Activated T-helper 9 cell treated with anti-CD3 and anti-CD28 coated beads, Interleukin-2, amount 50 U/mL, for 16 hours (primary cell): ENCODE measurements at regions not wholly inside any gene's neighbourhood (a gene's known extent, or its start where the extent isn't known, plus 50 kb on each side); places are given as distances from the start of the nearest gene placed in this dataset.
"Not testable (repeated sequence)": the region's sequence is repeated elsewhere in the genome, so short reads cannot be mapped to it uniquely, and the experiment has no call there.

ENCODE experiments used
- DNase-seq: peaks from one replicate; pipeline ENCODE4 v3.0.0-alpha.2; 2020; ENCODE audit warnings: low read depth

GRCh38 chr1:98287626-98288025, 366.8 kb upstream of the DPYD start:
- no peak for DNase-seq

- DNase-seq = no peak
These were observed 365.8 kb upstream of the DPYD start for GRCh38 chr1:98286656-98287055.

GRCh38 chr1:98285286-98285685, 364.5 kb upstream of the DPYD start:
- not testable (repeated sequence) for DNase-seq

GRCh38 chr1:98280049-98280448, 359.2 kb upstream of the DPYD start:
- DNase-seq = no peak

- DNase-seq = no peak
These were observed 357.2 kb upstream of the DPYD start for GRCh38 chr1:98278055-98278454.

DNA sequence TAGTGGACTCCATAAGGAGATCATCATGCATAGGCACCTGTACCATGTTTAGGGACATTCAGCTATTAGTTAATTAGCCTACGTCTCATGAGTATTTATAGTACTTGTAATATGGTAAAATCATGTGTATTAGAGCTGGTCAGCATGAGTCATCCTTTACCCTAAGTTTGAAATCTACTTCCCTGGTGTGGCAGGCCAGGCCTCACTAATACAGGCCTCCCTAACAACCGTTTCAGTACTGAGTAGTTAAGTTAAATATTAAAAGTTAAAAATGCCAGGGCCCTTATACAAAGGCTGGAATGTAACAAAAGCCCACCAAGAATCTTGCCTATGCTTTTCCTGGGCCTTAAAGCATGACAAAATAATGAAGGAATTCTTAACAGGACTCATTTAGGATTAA, 356.3 kb upstream of the DPYD start:
- DNase-seq = no peak

DNA sequence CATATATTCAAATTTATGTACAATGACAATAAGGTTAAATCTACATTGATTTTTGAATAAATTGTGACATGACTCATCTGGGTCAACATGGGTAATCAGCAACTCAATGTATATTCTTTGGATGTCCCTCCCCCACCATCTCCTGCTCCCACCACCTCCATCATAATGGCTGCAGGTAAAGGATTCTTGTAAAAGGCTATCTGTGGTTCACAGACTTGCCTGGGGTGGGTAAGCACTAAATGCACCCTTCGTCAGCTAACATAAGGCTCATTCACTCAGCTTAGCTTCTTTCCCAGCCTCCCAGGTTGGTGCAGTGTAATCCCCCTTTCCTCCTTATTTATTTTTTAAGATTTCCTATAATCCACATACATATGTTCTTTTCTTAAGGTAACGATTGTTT, 355.7 kb upstream of the DPYD start:
- no peak for DNase-seq

DNA sequence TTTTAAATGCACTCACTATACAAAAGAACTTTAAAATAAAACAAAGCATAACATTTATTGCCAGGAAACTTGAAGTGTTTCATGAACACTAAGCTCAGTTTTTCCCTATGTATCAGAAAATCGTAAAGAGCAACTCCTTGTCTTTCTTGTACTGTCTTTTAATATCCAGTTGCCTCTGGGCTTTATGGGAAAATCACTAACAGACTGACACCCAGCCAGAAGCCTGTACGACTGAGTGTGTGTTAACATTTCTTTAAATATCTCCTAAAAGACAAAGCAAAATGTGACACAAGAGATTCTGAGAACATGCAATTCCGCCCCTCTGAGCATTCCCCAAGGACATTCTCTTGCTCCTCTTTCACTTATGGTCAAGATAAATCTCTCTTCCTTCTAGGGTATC, 347.5 kb upstream of the DPYD start:
- no peak for DNase-seq

DNA sequence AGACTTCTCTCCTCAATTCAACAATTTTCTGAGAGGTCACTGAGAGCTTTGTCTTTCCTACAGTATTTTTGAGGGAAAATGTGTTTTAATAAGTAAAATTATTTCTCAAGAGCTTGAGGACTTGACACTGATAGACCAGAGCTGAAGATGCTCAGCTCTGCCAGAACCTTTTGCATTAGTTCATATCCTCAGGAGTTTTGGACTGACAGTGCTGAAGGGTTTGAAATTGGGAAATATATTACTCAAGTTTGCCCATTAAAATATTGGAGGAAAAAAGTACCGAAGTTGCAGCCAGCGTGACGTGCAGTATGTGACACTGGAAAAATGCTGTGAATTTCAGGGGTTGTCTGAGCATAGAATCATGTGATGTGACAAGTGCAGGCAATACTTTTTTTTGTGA, 346.6 kb upstream of the DPYD start:
- no peak for DNase-seq

- no peak for DNase-seq
These were observed 343.9 kb upstream of the DPYD start for GRCh38 chr1:98264727-98265126.

DNA sequence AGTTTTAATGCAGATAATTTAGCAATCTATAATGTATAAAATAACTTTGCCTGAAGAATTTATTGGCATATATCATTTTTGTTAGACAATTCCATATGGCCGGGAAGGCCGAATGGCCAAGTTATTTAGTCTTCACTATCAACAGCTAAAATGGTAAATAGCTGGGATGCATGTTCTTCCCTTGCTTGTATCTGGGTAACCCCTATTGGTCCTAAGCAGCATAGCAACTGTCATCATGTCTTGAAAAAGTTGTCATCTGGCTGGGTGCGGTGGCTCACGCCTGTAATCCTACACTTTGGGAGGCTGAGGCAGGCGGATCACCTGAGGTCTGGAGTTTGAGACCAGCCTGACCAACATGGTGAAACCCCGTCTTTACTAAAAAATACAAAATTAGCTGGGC, 340.0 kb upstream of the DPYD start:
- no peak for DNase-seq

DNA sequence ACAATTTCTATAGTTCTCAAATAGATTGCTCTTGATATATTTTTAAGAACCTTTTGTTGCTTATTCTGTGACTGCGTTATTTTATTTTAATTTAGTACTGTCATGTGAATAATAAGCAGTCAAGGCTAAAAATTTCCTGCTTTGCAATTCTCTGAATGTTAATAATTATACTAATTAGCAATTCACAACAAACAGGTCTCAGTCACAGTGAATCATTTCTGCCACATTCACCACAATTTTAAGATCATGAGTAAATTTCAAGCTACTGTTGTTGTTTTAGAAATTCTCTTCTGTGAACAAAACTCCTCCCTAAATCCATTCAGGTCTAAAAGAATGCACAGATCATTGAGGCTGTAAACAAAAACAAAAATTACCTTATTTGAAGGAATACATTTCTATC, 339.6 kb upstream of the DPYD start:
- DNase-seq = no peak

- DNase-seq = no peak
These were observed 335.9 kb upstream of the DPYD start for GRCh38 chr1:98256700-98257099.

- no peak for DNase-seq
These were observed 332.3 kb upstream of the DPYD start for GRCh38 chr1:98253145-98253544.

DNA sequence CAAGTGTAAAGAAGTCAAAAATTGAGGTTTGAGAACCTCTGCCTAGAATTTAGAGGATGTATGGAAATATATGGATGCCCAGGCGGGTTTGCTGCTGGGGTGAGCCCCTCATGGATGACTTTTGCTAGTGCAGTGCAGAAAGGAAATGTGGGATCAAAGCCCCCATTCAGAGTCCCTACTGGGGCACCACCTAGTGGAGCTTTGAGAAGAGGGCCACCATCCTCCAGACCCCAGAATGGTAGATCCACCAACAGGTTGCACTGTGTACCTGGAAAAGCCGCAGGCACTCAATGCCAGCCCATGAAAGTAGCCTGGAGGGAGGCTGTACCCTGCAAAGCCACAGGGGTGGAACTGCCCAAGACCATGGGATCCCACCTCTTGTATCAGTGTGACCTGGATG, 330.7 kb upstream of the DPYD start:
- DNase-seq = no peak

DNA sequence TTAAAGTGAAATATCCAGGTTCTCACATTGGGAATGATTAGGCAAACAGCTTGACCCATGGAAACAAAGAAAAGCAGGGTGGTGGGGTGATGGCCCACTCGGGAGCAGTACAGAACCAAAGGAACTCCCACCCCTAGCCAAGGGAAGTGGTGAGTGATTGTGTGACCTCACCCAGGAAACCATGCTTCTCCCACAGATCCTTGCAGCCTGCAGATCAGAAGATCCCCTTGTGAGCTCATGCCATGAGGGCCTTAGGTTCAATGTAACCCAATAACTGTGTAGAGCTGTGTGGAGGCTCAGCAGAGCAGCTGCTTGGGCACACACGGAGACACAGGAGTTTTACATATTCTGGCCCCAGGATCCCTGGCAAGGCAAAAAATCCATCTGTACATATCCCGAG, 311.8 kb upstream of the DPYD start:
- no peak for DNase-seq

GRCh38 chr1:98222706-98223105, 301.9 kb upstream of the DPYD start:
- no peak for DNase-seq

- DNase-seq = no peak
These were observed 301.1 kb upstream of the DPYD start for GRCh38 chr1:98221923-98222322.

DNA sequence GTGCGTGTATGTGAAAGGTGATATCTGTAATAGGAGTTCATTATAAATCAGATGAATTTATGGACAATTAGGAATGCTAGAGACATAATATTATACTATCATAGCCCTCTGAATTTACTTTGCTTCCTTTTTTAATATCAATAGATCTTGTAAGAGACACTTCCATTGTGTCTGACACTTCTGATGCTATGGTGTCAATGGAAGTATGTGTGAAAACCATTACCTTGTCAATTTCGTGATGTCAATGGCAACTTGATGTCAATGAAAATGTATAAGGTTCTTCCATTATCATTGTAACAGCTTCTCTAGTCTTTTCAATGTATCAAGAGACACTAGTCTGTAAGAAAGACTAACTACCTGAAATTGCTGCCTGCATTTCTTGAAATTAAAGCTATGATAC, 296.8 kb upstream of the DPYD start:
- no peak for DNase-seq

GRCh38 chr1:98216304-98216703, 295.5 kb upstream of the DPYD start:
- no peak for DNase-seq

GRCh38 chr1:98211271-98211845, 290.5 kb upstream of the DPYD start:
- DNase-seq = no peak

- no peak for DNase-seq
These were observed 289.7 kb upstream of the DPYD start for GRCh38 chr1:98210563-98210962.

DNA sequence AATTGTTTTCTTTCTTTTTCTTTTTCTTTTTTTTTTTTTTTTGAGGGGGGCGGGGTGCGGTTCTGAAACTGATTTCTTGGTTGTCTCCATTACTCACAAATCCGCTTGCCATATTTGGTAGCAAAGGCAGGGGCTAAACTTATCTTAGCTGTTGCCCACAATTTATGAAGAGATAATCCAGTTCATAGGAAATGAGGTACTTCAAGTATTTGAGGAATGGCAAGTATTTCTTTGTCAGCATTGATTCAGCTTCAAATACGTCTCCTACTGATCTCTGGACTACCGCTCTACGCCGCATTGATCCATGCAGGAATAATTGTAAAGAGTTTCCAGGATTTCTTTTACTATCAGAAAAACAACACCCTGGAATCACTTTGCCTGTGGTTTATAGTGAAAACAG, 289.2 kb upstream of the DPYD start:
- DNase-seq = no peak

GRCh38 chr1:98205291-98206017, 284.6 kb upstream of the DPYD start:
- no peak for DNase-seq
